SH-SY5Y (cell line): ENCODE measurements at regions not wholly inside any gene's neighbourhood (a gene's known extent, or its start where the extent isn't known, plus 50 kb on each side); places are given as distances from the start of the nearest gene placed in this dataset.

Experiments
- GATA2 ChIP-seq: IDR thresholded peaks from 2 replicates; pipeline ENCODE4 v1.6.1; 2011; ENCODE audit warnings: mild to moderate bottlenecking, low read depth, low read length
- GATA3 ChIP-seq: IDR thresholded peaks from 2 replicates; pipeline ENCODE4 v1.6.1; 2011; ENCODE audit warnings: low read depth, mild to moderate bottlenecking, low read length, moderate library complexity

DNA sequence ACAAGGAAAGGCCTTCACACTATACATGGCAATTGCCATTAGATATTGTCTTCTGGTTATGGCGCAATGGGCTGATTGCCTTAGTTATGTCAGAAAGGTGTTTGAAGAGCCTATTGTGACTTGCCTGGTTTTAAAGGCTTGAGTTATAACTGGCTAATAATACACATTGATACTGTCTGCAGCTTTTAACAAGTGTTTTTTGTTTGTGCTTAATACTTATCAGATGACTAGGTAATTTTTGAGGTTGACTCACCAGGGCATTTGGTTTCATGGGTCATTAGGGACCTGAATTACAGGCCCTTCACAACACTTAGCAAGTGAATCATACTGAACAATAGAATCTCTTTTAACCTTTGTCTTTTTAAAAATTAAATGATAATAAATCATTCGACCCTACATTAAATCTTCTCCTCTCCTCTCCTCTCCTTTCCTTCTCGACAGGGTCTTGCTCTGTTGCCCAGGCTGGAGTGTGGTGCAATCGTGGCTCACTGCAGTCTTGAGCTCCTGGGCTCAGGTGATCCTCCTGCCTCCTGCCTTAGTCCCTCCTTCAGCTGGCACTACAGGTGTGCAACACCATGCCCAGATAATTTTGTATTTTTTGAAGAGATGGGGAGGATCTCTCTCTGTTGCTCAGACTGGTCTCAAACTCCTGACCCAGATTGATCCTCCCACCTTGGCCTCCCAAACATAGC lies 196.3 kb downstream of the JCAD start:
- TF ChIP-seq GATA2 (no peak), GATA3 (no peak)

DNA sequence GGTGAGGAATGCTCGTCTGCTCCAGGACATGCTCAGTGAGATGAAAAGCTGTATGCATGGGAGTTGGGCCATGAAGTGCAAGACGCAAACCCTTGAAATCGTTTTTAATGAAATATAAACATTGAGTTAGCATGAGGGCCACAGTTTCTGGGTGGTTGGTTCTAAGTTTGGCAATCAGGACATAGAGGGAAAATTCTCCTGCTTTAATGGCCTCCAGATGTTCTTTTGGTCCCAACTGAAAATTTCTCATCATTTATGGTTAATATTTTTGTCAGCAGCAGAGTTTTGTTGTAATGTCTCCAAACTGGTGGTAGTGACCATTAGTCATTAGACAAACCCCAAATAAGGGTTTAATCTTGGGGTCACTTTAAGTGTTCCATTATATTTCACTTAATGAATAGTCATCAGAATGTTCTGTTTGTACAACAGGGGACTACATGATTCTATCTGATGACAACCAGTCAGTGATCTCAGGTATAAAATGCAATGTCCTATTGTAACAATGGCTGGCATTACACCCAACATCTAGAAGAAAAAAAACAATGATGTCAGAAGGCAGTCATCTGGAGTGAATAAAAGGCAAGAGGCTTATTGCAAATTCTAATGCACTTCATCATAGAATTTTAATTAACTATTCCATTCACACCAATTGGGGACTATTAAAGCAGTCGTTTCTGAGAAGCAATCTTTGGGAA lies 197.4 kb downstream of the JCAD start:
- TF ChIP-seq GATA2 (no peak), GATA3 (no peak)

DNA sequence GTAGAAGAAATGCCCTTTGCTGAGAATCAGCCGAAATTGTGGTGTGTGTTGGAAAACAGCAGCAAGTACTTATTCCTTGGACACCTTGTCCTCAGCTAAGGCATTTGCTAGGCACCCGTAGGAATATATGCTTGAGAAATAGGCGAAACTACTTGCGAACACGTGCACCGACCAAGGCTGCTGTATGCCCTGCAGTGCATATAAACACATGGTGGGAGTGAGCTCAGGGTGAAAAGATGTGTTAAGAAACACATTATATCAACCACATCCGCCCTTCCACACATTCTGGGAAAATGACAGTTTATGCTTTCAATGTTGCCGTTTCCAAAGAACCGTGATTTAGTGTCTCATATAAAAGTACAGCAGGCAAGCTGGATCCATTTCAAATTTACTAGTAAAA lies 199.2 kb downstream of the JCAD start:
- TF ChIP-seq GATA2: no peak
- TF ChIP-seq GATA3: no peak

DNA sequence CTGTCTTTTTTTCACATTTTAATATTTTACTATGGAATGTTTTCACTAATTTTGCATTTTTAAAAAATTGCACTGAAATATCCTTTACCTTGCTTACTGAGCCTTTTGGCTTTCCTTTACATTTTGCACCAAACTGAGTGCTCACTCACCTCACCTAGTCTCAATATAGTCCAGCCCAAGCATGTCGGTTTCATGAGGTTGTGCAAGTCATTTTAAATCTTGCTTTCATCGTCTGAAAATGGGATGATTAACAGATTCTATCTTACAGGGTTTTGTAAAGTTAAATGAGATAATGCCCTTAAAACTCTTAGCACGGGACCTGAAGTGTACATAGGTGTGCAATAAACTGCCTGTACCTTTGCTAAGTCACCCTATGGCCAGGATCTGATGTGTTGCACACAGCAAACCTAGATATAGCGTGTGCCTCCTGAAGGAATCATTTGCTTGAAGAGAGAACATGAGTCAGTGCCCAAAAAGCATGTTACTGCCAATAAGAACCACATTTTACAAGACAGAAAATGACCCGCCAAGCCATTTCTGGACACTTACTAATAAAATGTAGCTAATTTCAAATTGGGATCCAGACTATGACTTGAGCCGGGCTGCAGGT lies 199.8 kb downstream of the JCAD start:
- TF ChIP-seq GATA2: no peak
- TF ChIP-seq GATA3: no peak

DNA sequence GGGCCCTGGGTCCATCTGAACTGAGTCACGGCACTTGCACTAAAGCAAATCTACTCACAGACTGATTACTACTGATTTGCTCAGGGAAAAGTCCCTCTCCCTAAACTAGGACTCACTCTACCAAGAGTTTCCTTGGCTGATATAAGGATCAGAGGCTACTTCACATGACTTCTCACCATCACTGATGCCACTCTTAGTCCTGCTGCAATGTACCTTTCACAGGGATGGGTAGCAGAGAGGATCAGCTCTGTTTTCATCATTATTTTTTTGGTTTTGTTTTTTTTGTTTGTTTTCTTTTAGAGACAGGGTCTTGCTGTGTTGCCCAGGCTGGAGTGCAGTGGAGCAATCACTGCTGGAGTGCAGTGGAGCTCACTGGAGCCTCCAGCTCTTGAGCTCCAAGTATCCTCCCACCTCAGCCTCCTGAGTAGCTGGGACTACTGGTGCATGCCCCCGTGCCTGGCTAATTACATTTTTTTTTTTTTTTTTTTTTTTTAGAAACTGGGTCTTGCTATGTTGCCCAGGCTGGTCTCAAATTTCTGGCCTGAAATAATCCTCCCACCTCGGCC lies 200.6 kb downstream of the JCAD start:
- TF ChIP-seq GATA2 (no peak), GATA3 (no peak)

DNA sequence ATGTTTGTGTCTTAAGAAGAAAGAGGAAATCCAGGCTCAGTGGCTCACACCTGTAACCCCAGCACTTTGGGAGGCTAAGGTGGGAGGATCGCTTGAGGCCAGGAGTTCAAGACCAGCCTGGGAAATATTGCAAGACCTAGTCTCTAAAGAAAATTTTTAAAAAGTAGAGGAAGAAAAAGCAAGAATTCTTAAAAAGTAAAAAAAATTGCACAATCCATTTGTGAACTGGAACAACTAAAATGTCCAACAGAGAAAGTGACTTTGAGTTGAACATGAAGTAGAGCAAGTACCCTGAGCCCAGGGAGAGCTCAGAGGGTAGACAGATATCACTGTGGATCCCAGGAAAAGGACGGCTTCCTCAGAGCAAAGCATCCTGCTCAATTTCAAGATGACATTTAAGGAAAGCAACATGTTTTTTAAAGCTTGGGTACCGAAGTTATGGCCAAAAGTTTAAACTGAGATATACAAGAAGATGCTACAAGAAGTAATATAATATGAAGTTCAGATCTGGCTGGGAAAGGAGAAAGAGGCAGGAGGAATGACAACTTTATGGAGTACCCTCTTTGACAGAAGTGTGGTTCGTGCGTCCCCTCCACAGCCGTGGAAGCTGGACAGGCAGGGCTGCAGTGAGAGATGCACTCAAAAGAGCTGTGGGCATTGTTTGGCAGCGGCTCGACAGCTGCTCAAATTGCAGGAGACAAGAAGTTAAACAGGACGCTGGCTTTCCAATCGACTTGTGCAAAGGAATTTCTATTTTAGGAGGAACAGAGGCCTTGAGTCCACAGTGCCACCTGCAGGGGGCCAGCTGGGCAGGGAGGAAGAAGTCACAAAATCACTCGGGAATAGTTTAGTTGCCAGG lies 201.3 kb downstream of the JCAD start:
- TF ChIP-seq GATA2 (no peak), GATA3 (no peak)

DNA sequence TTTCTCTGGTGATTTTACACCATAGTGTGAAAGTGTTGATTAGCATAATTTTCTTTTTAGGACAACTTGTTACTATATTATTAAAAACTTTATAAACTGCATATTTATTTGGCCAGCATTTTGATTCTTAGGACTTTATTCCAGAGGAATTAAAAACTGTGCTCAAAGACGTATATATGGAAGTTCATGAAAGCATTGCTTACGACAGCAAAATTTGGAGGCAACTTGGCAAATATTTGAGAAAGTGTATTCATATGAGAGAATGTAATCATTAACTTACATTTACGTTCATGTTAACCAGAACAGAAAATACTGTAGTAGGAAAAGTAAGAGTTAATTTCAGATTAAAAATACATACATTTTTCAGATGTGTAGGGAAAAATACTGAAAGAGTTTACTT lies 203.1 kb downstream of the JCAD start:
- TF ChIP-seq GATA2 (no peak), GATA3 (no peak)

DNA sequence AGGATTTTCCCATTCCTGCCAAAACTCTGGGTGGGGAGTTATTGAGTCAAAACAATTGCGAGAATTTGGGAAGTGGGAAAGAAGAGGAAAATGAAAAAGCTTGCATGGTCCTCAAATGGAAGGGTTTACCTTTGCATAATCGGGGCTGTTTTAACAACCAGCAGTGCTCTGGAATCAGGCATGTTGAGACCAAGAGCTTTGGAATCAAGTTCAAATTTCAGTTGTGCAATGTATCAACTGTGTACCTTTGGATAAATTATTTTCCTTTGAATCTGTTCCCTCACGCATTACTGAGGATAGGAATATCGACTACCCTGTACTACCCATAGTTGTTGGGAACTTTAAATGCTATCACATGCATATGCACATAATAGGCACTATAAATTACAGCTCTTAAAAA lies 205.5 kb downstream of the JCAD start:
- TF ChIP-seq GATA3 (no peak), GATA2 (no peak)

DNA sequence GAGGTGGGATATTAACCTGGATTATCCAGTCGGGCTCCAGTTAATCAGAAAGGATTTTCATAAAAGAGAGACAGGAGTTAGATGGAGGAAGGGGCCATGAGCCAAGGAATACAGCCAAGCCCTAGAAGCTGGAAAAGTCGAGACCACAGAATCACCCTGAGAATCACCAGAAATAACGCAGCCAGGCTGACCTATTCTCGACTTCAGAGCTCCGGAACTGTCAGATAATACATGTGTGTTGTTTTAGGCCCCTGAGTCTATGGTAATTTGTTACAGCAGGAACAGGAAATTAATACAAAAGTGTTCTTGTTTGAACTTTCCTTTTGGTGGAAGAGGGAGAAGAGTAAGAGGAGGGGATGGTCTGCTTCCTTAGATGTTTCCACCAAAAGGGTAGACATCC lies 208.1 kb downstream of the JCAD start:
- TF ChIP-seq GATA2 (no peak), GATA3 (no peak)

DNA sequence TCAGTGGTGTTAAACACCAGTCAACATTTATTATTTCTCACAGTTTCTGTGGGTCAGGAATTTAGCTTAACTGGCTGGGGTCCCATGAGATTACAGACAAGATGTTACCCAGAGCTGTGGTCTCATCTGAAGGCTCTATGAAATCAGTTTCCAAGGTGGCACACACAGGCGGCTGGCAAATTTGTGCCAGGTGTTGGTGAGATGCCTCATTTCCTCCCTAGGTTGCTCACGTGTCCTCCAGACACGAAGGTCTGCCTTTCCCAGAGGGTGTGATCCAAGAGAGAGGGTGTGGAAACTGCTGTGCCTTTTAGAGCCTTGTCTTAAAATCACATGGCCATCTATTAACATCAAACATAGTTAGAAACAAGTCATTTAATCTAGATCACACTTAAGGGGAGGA lies 209.0 kb downstream of the JCAD start:
- TF ChIP-seq GATA3 (no peak), GATA2 (no peak)

DNA sequence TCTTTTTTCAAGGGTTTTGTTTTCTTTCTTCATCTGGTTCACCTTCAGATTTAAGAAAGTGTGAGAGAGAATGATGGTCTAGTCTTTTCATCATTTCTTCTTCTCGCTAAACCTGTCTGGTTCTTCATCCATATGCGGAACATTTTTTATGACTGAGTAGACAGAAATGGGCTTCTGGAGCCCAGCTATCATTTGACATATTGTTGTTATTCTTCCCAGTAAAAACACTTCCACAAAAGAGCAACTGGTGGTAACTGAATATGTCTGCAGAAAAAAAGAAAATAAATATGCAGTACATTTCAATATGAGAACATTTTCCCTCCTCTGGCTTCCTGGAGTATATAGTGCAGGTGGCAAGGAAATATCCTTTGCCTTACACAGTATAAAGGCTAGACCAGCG lies 209.5 kb downstream of the JCAD start:
- TF ChIP-seq GATA2 (no peak), GATA3 (no peak)

DNA sequence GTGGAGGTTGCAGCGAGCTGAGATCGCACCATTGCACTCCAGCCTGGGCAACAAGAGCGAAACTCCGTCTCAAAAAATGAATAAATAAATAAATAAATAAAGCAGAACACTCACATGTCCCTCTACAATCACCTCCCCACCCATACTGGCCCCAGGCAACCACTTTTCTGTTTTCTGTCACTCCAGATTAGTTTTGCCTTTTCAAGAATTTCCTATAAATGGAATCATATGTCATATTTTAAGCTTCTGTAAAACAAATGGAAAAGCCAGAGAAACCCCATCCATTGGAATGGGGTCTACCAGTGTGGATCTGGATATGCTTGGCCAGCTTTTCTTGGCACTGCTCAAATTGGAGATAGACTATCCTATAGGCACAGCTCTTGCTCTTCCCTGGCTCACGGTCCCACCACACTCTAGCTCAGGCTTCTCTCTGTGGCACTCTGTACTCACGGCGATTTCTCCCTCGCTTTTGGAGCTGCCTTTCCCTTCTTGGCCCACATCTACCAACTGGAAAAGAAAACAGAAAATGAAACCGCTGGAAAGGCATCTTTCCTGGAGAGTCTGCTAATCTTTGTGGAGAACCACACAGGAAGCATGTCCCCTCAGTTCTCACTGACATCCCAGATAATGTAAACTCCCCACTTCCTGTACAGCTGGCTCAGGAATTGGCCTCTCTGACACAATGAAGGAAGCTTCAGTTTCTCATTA lies 210.1 kb downstream of the JCAD start:
- TF ChIP-seq GATA2 (no peak), GATA3 (no peak)

DNA sequence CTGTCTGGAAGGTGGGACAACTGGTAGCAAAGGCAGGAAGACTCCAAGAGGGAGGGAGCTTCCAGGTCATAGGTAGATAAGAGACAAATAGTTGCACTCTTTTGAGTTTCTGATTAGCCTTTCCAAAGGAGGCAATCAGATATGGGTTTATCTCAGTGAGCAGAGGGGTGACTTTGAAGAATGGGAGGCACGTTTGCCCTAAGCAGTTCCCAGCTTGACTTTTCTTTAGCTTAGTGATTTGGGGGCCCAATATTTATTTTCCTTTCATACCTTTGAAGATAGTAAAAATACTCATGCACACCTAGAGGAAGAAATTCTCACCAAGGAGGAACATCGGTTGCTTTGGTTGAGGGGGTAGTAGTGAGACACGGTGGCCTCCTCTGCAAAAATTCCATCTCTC lies 212.1 kb upstream of the SVIL start:
- TF ChIP-seq GATA2 (no peak), GATA3 (no peak)

DNA sequence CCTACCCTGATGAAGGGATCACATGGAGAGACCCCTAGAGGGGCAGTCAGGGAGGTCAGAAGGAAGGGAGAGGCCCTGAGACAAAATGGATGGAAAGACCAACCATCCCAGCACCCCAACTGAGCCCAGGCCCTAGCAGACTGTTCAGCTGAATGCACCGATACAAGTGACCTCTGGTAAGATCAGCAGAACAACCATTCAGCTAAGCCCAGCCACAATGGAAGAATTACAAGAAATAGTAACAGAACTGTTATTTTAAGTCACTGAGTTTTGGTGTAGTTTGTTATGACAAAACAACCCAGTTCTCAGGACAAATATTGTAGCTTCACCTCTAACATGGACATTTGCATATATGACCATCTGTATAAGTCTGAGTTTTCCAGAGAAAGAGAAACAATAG lies 210.4 kb upstream of the SVIL start:
- no peak for TF ChIP-seq GATA2
- TF ChIP-seq GATA3: no peak
